ENCODE measurements at regions not wholly inside any gene's neighbourhood (a gene's known extent, or its start where the extent isn't known, plus 50 kb on each side); places are given as distances from the start of the nearest gene placed in this dataset.

DNA sequence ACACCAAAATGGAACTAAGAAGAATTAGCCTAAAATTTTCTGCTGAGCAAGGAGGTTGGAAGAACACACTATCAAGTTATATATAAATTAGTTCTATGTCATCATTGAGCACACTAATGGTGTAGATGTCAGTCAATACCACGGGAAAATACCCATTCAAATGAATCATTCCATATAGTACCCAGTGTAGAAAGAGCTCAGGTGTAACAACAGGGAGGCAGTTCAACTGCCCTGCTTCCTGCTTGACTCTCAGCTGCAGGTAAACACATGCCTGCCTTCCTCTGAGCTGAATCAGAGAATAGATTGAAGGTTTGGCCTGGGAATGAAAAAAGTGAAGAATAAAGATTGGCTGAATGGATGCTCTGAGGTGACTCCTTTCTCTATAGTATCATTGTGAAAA, 1088.0 kb downstream of the AGBL1 start (continued):
- TF ChIP-seq NANOG (IDR thresholded peaks at IDR 0.05; ENCODE audit: insufficient read depth, low read depth, low read length, poor library complexity, severe bottlenecking) = no peak
- TF ChIP-seq CBX8 (IDR thresholded peaks at IDR 0.05; ENCODE audit: borderline replicate concordance, low read depth, low read length) = no peak

DNA sequence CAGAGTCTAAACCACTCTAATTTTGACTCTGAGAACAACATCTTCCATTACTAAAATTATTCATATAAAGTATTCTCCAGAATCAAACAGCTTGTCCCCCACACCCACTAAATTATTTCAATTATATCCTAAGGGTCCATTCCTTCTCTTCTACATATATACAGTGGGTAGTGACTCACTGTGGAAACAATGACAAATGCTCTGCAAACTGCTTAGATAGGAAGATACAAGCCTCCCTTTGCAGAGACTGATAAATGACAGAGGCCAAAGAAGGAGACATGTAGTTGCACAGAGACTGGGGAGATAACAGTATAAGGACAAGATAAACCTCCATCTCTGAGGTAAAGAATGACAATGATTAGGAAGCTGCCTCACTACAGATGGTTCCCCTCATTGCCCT, 1087.4 kb downstream of the AGBL1 start:
- Histone ChIP-seq H4K5ac (ENCODE audit: insufficient read length, low read depth, low read length) (no peak overlapping the region), H3K9me3 (ENCODE audit: insufficient read depth in 2 of 2, low read depth in 1 of 2, low read length in 1 of 2) (no peaks in the 10 kb centered on the region), H2BK20ac (ENCODE audit: low read length) (no peak overlapping the region), H4K20me1 (replicated peaks in 1 of 2; ENCODE audit: control insufficient read depth in 1 of 2, insufficient read depth in 2 of 2, low read length in 2 of 2) (no peaks in the 10 kb centered on the region), H3K14ac (ENCODE audit: insufficient read length) (no peak overlapping the region), H3K4ac (replicated peaks; ENCODE audit: insufficient read length, low read depth, low read length) (no peak overlapping the region), H3K79me2 (ENCODE audit: control insufficient read depth in 1 of 2, insufficient read depth in 2 of 2, low read length in 2 of 2) (no peaks in the 10 kb centered on the region), H3K79me1 (ENCODE audit: low read depth, low read length) (no peaks in the 10 kb centered on the region), H2AFZ (ENCODE audit: low read length) (no peak overlapping the region), H3K27me3 (replicated peaks in 1 of 4; ENCODE audit: control insufficient read depth in 3 of 4, extremely low read depth in 1 of 4, insufficient read depth in 3 of 4, low read length in 3 of 4) (no peaks in the 10 kb centered on the region), H3K9ac (replicated peaks in 1 of 4; ENCODE audit: extremely low read depth in 1 of 4, low read depth in 3 of 4, low read length in 3 of 4) (no peak overlapping the region), H3K27ac (ENCODE audit: low read depth, low read length) (no peak overlapping the region), H3K4me1 (replicated peaks in 1 of 4; ENCODE audit: control insufficient read depth in 3 of 4, insufficient read depth in 4 of 4, low read length in 3 of 4) (no peaks in the 10 kb centered on the region), H3K36me3 (ENCODE audit: control insufficient read depth in 2 of 4, insufficient read depth in 4 of 4, low read length in 3 of 4) (no peaks in the 10 kb centered on the region), H2AK5ac (ENCODE audit: low read depth, low read length) (no peak overlapping the region), H2BK12ac (ENCODE audit: low read depth, low read length) (no peak overlapping the region), H3K23ac (ENCODE audit: insufficient read length) (no peak overlapping the region), H3K56ac (replicated peaks; ENCODE audit: insufficient read length, low read depth, low read length) (no peak overlapping the region), H3K18ac (ENCODE audit: extremely low read depth, low read length) (no peak overlapping the region), H3K4me3 (ENCODE audit: extremely low read depth in 1 of 4, insufficient read depth in 2 of 4, low read depth in 3 of 4, low read length in 4 of 4) (no peak overlapping the region), H2BK15ac (ENCODE audit: low read length) (no peak overlapping the region), H2BK120ac (replicated peaks; ENCODE audit: low read depth, low read length) (no peak overlapping the region), H3K23me2 (ENCODE audit: low read depth, low read length) (no peaks in the 10 kb centered on the region), H4K91ac (replicated peaks; ENCODE audit: insufficient read length, low read length) (no peak overlapping the region), H2BK5ac (ENCODE audit: low read depth, low read length) (no peak overlapping the region), H4K8ac (ENCODE audit: extremely low read depth, insufficient read depth, low read length) (no peak overlapping the region), H3K4me2 (ENCODE audit: insufficient read depth in 1 of 2, low read depth in 2 of 2, low read length in 2 of 2) (no peak overlapping the region)
- TF ChIP-seq NANOG (IDR thresholded peaks at IDR 0.05; ENCODE audit: insufficient read depth, low read depth, low read length, poor library complexity, severe bottlenecking) = no peak
- TF ChIP-seq RXRA (IDR thresholded peaks at IDR 0.05; ENCODE audit: insufficient read depth, low read depth, low read length) = no peak
- no peak for TF ChIP-seq RAD21 (IDR thresholded peaks at IDR 0.05 in 1 of 2, conservative IDR thresholded peaks at IDR 0.05 in 1 of 2; ENCODE audit: low read depth in 2 of 2, low read length in 2 of 2)
- no peak for TF ChIP-seq TCF12 (IDR thresholded peaks at IDR 0.05; ENCODE audit: low read depth, low read length)
- no peak for TF ChIP-seq KDM5A (IDR thresholded peaks at IDR 0.05; ENCODE audit: low read length)
- TF ChIP-seq HDAC6 (IDR thresholded peaks at IDR 0.05; ENCODE audit: low read depth, low read length) = no peak
- TF ChIP-seq CEBPB (IDR thresholded peaks at IDR 0.05; ENCODE audit: low read depth, low read length) = no peak
- no peak for TF ChIP-seq EGR1 (IDR thresholded peaks at IDR 0.05; ENCODE audit: borderline replicate concordance, low read depth, low read length)
- no peak for TF ChIP-seq SIRT6 (IDR thresholded peaks at IDR 0.05; ENCODE audit: low read length)
- TF ChIP-seq SIN3A (conservative IDR thresholded peaks at IDR 0.05 in 1 of 2, IDR thresholded peaks at IDR 0.05 in 1 of 2; ENCODE audit: low read depth in 1 of 2, low read length in 2 of 2) = no peak
- TF ChIP-seq YY1 (IDR thresholded peaks at IDR 0.05; ENCODE audit: low read depth, low read length) = no peak
- TF ChIP-seq POLR2A (IDR thresholded peaks at IDR 0.05; ENCODE audit: control extremely low read depth in 1 of 2, low read depth in 2 of 2, low read length in 2 of 2) = no peak
- no peak for TF ChIP-seq ASH2L (IDR thresholded peaks at IDR 0.05; ENCODE audit: low read length)
- no peak for TF ChIP-seq CHD1 (IDR thresholded peaks at IDR 0.05; ENCODE audit: low read depth, low read length)
- POLR2A ChIA-PET (ENCODE audit: partially characterized antibody) = no interaction called here
- DNase-seq (ENCODE audit: low read depth in 1 of 2, low spot score in 2 of 2) = no peak
- no peak for FAIRE-seq
- CTCF ChIA-PET (ENCODE audit: partially characterized antibody) = no interaction called here
